Hippocampal formation (tissue), 2 donors: ENCODE measurements at regions not wholly inside any gene's neighbourhood (a gene's known extent, or its start where the extent isn't known, plus 50 kb on each side); places are given as distances from the start of the nearest gene placed in this dataset.
"Not testable (repeated sequence)": the region's sequence is repeated elsewhere in the genome, so short reads cannot be mapped to it uniquely, and the experiment has no call there.

Source experiments
- DNase-seq, 2 donors: peaks; one replicate each; lab custom pipeline; 2025; lab: John Stamatoyannopoulos, UW

DNA sequence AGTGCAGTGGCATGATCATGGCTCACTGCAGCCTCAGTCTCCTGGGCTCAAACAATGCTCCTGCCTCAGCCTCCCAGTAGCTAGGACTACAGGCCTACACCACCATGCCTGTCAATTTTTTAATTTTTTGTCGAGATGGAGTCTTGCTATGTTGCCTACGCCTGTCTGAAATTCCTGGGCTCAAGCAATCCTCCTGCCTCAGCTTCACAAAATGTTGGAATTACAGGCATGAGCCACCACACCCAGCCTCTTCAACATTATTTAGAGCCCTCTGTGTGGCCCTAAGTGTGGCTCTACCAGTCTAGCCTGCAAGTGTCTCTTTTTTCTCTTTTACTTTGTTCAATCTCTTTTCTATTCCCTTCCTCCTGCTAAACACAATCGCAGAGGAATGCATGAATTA, 154.4 kb upstream of the EPB41L4A start:
- DNase-seq: no peak

- DNase-seq: no peak
Observed at GRCh38 chr5:112574536-112574935, 155.5 kb upstream of the EPB41L4A start.

DNA sequence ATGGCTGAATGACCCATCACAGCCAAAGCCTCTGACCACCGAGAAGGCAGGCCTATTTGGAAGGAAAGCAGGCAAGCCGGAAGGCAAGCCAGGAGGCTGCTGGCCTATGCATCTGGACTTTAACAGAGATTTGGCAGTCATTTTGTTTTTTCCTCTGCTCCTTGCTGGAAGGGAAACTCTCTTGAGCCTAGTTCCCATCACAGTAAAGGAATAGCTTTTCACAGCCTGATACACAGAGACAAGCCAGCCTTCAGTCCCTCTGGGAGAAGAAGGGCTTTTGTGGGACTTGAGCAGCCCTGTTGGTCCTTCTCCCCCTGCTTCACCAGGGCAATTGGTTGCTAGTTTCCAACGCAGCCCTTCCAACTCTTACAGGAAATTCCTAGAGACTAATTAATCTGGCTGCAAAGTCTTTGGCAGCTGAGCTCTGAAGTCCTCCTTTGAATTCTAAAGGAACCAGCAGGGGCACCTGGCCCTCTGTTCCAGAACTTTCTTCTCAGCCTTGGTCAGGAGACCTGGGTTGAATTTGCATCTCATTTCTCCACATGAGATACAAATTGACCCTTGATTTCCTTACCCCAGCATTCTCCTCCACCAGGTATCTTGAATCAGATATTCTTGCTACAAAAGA, 157.3 kb upstream of the EPB41L4A start:
- DNase-seq: peak in 1 of 2 donors; percentile 46

GRCh38 chr5:112579599-112580170, 158.0 kb upstream of the APC start:
- DNase-seq: no peak

- no peak for DNase-seq
Observed at GRCh38 chr5:112581811-112582320, 155.8 kb upstream of the APC start.

DNA sequence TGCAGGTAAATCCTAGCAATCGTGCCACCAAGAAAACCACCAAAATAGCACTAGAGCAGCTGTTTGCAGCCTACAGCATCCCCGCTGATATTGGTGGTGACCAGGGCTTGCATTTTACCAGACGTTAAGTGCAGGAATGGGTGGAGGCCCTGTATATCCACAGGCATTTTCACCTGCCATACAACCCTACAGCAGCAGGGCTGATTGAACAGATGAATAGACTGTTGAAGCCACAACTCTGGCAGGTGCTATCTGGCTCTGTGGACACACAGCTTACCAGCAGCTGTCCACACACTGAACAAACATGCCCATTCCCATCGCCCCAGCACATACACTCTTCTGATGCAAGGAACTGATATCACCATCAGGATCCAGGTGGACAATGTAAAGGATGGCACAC, 154.5 kb upstream of the APC start:
- no peak for DNase-seq

- DNase-seq: no peak
Observed at GRCh38 chr5:112584781-112585180, 152.9 kb upstream of the APC start.

GRCh38 chr5:112586596-112587062, 151.1 kb upstream of the APC start:
- DNase-seq: no peak

DNA sequence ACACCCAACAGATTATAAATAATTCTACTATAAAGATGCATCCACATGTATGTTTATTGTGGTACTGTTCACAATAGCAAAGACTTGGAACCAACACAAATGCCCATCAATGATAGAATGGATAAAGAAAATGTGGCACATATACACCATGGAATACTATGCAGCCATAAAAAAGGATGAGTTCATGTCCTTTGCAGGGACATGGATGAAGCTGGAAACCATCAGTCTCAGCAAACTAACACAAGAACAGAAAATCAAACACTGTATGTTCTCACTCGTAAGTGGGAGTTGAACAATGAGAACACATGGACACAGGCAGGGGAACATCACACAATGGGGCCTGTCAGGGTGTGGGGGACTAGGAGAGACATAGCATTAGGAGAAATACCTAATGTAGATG, 146.8 kb upstream of the APC start:
- DNase-seq: not testable (repeated sequence)

GRCh38 chr5:112594095-112594850, 143.4 kb upstream of the APC start:
- peak; percentile 45 to 52 for DNase-seq

- DNase-seq: no peak
Observed at GRCh38 chr5:112594941-112595340, 142.7 kb upstream of the APC start.

DNA sequence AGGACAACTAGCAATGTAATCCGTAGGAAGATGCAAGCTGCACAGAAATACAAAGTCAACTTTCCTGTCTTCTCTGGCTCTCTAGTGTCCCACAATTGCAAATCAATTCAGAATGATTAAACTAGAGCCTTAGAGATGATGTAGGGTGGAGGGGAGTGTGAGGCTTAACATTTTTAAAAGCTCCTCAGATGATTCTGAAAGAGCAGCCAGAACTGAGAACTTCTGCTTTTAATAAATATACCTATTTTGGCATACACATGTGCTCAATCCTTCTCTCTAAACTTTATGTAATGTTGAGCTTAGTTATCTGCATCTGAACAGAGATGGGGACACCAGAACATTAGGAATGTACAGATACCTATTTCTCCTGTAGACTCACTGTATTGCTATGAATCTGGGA, 139.9 kb upstream of the APC start:
- DNase-seq: no peak

DNA sequence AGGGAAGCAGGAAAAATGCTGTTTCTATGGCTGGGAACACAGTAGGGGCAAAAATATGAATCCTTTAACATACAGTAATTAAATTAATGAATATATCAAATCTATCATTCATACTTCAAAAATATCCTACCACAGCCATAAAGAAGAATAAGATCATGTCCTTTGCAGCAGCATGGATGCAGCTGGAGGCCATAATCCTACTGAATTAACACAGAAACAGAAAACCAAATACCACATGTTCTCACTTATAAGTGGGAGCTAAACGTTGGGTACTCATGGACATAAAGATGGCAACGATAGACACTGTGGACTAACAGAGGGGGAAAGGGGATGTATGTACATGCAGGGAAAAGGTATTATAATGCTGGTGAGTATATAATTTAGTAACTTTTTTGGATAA, 137.2 kb upstream of the APC start:
- DNase-seq: not testable (repeated sequence)

GRCh38 chr5:112604732-112605630, 132.7 kb upstream of the APC start:
- DNase-seq: peak; percentile 5 to 35

DNA sequence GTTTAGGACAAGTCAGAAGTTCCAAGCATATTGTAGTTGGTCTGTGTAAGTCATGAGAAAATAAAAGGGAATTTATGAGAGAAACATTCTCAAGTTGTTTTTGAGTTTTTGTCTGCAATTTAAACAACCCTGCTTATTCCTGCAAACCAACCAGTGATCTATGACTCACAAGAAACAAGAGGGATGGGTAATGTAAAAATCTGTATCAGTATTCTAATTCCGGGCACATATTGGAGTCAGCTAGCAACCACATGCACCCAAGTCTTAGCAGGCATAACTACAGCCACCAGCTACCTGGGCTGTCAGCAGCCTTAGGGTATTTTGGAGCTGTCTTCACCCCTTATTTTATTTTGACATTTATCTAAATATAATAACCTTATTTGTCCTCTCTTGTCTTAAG, 128.7 kb upstream of the APC start:
- DNase-seq: no peak

DNA sequence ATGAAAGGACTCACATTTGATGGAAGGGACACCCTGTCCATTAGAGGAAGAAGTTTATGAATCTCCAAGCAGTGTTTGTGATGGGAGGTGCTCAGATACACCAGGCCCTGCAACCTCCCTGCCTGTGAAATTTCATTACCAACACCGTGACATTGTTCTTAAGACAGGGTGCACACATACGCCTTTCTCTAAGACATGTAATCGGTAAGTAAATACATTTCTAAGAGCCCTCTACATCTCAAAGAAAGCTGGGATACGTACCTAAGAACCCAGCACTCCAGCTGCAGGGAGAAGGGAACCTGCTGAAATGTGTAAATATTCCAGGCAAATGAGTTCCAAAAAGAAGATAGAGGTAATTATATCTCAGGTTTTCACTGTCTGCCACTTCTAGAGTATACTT, 125.0 kb upstream of the APC start:
- no peak for DNase-seq

DNA sequence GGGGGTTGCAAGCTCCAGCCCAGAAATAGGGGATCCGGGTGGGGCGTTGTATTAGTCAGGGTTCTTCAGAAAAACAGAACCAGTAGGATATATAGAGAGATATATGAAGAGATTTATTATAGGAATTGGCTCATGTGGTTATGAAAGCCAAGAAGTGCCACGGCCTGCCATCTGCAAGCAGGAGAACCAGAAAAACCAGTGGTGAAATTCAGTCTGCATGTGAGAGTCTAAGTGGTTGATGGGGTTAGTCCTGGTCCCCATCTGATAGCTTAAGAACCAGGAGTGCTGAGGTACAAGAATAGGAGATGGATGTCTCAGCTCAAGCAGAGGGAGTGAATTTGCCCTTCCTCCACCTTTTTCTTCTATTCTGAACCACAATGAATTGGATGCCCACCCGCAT, 123.4 kb upstream of the APC start:
- DNase-seq: no peak

- no peak for DNase-seq
Observed at GRCh38 chr5:112614986-112615385, 122.7 kb upstream of the APC start.

- no peak for DNase-seq
Observed at GRCh38 chr5:112616812-112617547, 120.7 kb upstream of the APC start.

DNA sequence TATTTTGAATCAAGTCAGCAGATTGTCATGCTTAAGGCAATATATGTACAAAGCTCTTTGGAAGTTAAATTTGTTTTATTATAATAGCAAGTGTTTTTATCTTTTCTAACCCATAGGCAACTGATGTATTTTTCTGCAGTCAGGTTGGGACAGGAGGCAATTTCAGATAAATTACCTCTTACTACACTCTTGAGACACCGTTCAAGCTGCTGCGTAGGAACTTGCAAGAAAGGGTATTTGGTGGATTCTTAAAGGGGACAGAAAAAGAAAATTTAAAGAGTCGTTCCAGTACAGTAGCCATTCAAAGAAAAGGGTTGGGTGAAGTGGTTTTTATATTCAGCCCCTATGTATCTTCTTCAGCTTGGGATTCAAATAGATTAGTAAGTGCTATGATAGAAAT, 112.4 kb upstream of the APC start:
- no peak for DNase-seq
